Omental fat pad (tissue), 3 donors: ENCODE measurements at regions not wholly inside any gene's neighbourhood (a gene's known extent, or its start where the extent isn't known, plus 50 kb on each side); places are given as distances from the start of the nearest gene placed in this dataset.
A peak's percentile ranks its signal among the peaks of the same experiment; 100 is the strongest.

Experiments used
- ATAC-seq: fragments of 150-250 bp; one replicate; pipeline ENCODE4 v1.9.1; 2016; ENCODE audit warnings: mild to moderate bottlenecking, moderate library complexity; ENCODE audit not compliant: low FRiP score
- DNase-seq: peaks from one replicate; pipeline ENCODE4 v3.0.0-alpha.2; 2019; ENCODE audit warnings: low spot score
- TF ChIP-seq, protein P1 (sequence below), 3 donors: fragments of 450-650 bp; IDR thresholded peaks; one replicate each; pipeline ENCODE4 v1.5.1; 2016 to 2017; ENCODE audit warnings: antibody characterized with exemption in 3 of 3, mild to moderate bottlenecking in 3 of 3, moderate library complexity in 2 of 3

DNA sequence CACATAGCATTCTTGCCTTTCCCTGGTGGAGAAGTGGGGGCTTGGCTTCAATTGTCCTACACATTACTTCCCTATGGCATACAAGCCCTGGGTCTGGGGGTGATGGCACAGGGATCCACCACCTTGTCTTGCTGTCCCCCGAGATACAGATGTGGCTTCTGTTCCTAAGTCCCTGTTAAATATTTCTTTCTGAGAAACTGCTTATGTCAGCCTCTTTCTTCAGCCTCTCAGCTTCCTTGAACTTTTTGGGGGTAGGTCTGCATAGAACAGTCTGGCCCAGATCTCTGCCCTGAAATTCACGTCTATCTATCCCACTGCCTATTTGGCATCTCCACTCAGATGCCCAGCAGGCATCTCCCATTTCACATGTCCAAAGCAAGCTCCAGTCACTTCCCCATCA, 177.4 kb downstream of the SCP2D1 start:
- no peak for ATAC-seq
- TF ChIP-seq, protein P1, sequence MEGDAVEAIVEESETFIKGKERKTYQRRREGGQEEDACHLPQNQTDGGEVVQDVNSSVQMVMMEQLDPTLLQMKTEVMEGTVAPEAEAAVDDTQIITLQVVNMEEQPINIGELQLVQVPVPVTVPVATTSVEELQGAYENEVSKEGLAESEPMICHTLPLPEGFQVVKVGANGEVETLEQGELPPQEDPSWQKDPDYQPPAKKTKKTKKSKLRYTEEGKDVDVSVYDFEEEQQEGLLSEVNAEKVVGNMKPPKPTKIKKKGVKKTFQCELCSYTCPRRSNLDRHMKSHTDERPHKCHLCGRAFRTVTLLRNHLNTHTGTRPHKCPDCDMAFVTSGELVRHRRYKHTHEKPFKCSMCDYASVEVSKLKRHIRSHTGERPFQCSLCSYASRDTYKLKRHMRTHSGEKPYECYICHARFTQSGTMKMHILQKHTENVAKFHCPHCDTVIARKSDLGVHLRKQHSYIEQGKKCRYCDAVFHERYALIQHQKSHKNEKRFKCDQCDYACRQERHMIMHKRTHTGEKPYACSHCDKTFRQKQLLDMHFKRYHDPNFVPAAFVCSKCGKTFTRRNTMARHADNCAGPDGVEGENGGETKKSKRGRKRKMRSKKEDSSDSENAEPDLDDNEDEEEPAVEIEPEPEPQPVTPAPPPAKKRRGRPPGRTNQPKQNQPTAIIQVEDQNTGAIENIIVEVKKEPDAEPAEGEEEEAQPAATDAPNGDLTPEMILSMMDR (IDR thresholded peaks at IDR 0.05), result no peak
- no peak for DNase-seq

DNA sequence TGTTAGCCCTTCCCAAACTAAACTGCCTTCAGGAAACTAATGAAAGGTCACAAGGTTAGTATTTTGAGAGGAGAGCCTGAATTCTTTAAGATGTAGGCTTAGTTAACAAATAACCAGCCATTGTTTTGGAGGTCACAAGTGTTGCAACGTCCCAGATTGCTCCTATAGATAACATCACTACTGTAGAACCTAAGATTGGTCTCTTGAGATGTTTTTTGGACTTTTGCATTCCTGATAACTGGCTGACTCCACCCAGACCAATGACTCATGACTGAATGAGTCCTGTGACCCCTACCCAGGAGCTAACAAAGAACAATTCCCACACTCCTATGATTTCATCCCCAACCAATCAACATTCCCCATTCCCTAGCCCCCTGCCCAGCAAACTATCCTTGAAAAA, 178.8 kb downstream of the SCP2D1 start:
- TF ChIP-seq, protein P1 (IDR thresholded peaks at IDR 0.05), result no peak
- no peak for DNase-seq
- no peak for ATAC-seq

DNA sequence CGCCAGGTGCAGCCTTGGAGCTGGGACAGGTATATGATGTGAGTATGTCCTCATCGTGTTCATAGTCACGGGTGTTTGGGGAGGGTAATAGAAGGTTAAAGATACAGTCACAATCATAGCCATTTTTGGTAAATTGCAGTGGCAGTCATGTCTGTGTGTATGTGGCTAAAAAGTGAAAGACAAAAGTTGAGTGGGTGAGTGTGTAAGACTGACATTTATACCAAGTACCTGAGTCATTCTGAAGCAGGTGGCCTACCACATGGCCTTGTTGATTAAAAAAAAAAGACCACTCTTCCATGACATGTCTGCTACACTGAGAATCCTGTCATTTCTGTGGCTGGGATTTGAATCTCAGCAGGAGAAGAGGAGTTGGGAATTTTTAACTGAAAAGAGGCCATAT, 181.9 kb downstream of the SCP2D1 start:
- ATAC-seq, result no peak
- DNase-seq, result no peak
- TF ChIP-seq, protein P1 (IDR thresholded peaks at IDR 0.05), result no peak

DNA sequence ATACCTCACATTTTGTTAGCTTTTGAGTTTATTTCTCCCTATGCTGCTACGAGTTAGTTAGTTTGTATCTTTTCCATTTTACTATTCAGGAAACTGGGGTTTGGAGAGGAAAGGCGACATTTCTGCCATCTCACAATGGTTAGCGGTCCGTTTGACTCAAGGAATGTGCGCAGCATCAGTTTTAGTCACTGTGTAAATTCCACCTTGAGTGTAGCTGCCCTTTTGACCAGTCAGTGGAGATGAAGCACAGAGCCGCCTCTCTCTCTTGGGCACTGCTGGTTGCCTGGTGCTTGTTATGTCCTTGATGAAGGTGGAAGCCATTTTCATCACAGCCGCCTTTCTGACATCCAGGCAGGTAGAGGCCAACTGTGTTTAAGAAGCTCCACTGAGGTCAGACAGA, 185.5 kb downstream of the SCP2D1 start:
- DNase-seq (no peak), ATAC-seq (no peak)
- TF ChIP-seq, protein P1 (IDR thresholded peaks at IDR 0.05), result no peak

DNA sequence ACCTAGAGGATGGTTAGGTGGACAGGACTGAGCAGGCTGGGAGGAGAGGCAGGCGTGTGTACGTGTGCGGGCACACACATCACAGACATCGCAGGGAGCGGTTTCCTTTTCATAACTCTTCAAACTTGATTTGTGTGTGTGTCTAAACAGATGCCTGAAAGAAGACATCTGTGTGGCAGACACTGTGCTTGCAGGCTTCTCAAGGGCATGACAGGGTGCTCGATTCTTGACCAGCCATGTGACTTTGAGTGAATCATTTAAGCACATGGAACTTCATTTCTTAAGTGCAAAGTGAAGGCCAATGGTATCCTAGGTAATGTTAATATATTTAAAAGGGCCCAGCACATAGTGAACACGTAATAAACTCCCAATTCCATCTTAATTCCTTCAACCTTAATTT, 186.5 kb downstream of the SCP2D1 start:
- no peak for ATAC-seq
- TF ChIP-seq, protein P1 (IDR thresholded peaks at IDR 0.05), result no peak
- DNase-seq, result no peak

DNA sequence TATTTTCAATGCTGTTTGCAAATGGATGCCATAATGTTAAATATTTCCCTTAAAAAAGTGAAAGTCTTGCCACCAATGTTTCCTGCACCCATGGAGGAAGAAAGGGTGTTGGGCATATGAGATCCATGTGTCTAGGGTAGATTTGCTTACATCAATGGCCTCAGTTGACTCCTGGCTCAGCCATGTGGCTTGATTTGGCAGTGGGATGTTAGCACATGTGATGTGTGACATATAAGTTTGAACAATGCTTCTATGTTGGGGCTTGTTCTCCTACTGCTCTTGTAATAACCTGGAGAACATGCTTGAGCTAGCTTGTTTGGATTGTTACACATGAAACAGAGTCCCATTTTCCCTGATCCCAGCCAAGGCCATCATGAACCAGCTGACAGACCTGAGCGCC, 187.6 kb downstream of the SCP2D1 start:
- no peak for ATAC-seq
- TF ChIP-seq, protein P1 (IDR thresholded peaks at IDR 0.05), result no peak
- DNase-seq, result no peak

DNA sequence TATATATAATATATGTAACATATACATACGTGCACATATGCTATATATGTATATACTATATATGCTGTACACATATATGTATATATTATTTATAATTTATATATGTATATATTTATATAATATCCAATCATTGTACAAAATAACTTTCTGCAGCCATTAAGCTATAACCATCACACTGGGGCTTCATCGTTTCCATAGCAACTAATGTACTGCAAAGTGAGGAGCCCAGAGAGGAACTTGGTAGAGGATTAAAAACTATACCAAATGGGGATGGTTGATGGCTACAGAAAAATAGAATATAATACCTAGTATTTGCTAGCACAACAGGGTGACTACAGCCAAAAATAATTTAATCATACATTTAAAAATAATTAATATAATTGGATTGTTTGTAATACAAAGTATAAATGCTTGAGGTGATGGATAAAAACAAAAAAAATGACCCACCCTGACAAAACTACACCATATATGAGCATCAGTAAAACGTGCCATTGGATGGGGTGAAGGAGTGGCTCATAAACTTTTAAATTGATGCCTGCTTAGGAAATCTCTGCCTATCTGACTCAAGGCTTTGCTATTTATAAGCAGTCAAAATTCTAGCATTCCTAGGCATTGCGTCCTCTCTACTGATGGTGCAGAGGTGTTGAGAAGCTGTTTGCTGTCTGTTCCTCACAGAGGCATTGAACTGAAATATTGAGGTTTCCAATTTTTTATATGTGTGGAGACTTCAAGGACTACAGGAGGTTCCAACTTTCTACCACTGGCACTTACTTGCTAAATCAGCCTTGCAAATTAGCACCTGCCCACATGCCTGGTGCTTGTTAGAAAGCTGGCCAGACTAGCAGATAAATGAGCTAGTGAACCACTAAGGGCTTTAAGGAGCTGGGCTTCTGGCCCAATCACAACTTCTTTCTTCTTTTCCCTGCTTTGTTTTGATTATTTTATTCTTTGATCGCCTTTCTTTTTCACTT, 190.1 kb downstream of the SCP2D1 start:
- TF ChIP-seq, protein P1 (IDR thresholded peaks at IDR 0.05), result no peak
- ATAC-seq (peak; percentile 54), DNase-seq (no peak)
